GM12878 (cell line): ENCODE measurements at regions not wholly inside any gene's neighbourhood (a gene's known extent, or its start where the extent isn't known, plus 50 kb on each side); places are given as distances from the start of the nearest gene placed in this dataset.

Source experiments
- ATAC-seq: fragments of 200-7000 bp; cut with Tn5 transposase; 3 replicates; pipeline ENCODE4 v1.9.1; 2020; ENCODE audit warnings: mild to moderate bottlenecking, moderate library complexity
- BruUV-seq: library from RNA; stranded (reverse); fragments of 400-500 nt; replicated peaks from 2 replicates; lab custom pipeline; 2021; lab: Mats Ljungman, UMichigan
- CTCF ChIA-PET: fragments of 300-600 bp; sonication (Branson Sonifier 250); formaldehyde crosslinking; extraction: SDS; loops from one replicate; lab custom pipeline; 2021; ENCODE audit warnings: inconsistent platforms; lab: Yijun Ruan, JAX
- POLR2A ChIA-PET: fragments of 350-600 bp; formaldehyde crosslinking; extraction: SDS; loops from one replicate; lab custom pipeline; 2021; ENCODE audit warnings: inconsistent platforms; lab: Charles Lee
- RAD21 ChIA-PET: fragments of 300-600 bp; sonication (Branson Sonifier 250); formaldehyde crosslinking; loops from one replicate; lab custom pipeline; 2023; ENCODE audit warnings: antibody characterized with exemption; ENCODE audit not compliant: unreplicated experiment; lab: Charles Lee
- SMC1A ChIA-PET: fragments of 300-600 bp; sonication (Branson Sonifier 250); formaldehyde crosslinking; loops from one replicate; lab custom pipeline; 2023; ENCODE audit not compliant: unreplicated experiment, uncharacterized antibody; lab: Charles Lee
- DNase-seq: peaks from one replicate; pipeline ENCODE4 v3.0.0-alpha.2; 2011; ENCODE audit warnings: low read depth, low spot score
- FAIRE-seq: peaks from 3 replicates; lab custom pipeline; 2011; peaks lifted over from hg19 to GRCh38; lab: Jason Lieb, UNC
- H2AFZ ChIP-seq: 2 replicates; pipeline ENCODE4 v1.6.0; 2011; ENCODE audit warnings: low read depth, low read length, control low read depth; ENCODE audit not compliant: control insufficient read depth
- H3K27ac ChIP-seq: 2 replicates; pipeline ENCODE4 v1.5.1; 2011; ENCODE audit warnings: control low read depth; ENCODE audit not compliant: control insufficient read depth, insufficient read depth
- H3K27me3 ChIP-seq, 2 experiments: replicated peaks in 1 of 2; 2 replicates each; pipeline versions ENCODE4 v1.6.0 to v1.6.1; 2011; ENCODE audit warnings: low read length in 1 of 2; ENCODE audit not compliant: control insufficient read depth in 2 of 2, insufficient read depth in 2 of 2
- H3K36me3 ChIP-seq, 2 experiments: 2 replicates each; pipeline ENCODE4 v1.5.1; 2011; ENCODE audit warnings: low read length in 1 of 2; ENCODE audit not compliant: control insufficient read depth in 2 of 2, insufficient read depth in 2 of 2
- H3K4me1 ChIP-seq: 2 replicates; pipeline ENCODE4 v1.6.1; 2011; ENCODE audit warnings: mild to moderate bottlenecking, low read length, moderate library complexity, mixed read lengths; ENCODE audit not compliant: control insufficient read depth, insufficient read depth
- H3K4me2 ChIP-seq: 2 replicates; pipeline ENCODE4 v1.6.0; 2011; ENCODE audit warnings: control low read depth; ENCODE audit not compliant: control insufficient read depth, insufficient read depth
- H3K4me3 ChIP-seq: fragments of 200-600 bp; sonication (generic); 2 replicates; pipeline ENCODE4 v1.5.1; 2016
- H3K79me2 ChIP-seq: 2 replicates; pipeline ENCODE4 v1.6.0; 2011; ENCODE audit warnings: low read length; ENCODE audit not compliant: control insufficient read depth, insufficient read depth
- H3K9ac ChIP-seq: 2 replicates; pipeline ENCODE4 v1.8.0; 2011; ENCODE audit warnings: low read length, control low read depth, mixed read lengths; ENCODE audit not compliant: control insufficient read depth, insufficient read depth
- H3K9me3 ChIP-seq: replicated peaks from 3 replicates; pipeline ENCODE4 v1.5.1; 2011; ENCODE audit warnings: mild to moderate bottlenecking, low read length; ENCODE audit not compliant: control insufficient read depth, insufficient read depth
- H4K20me1 ChIP-seq: 2 replicates; pipeline ENCODE4 v1.6.0; 2011; ENCODE audit not compliant: control insufficient read depth, insufficient read depth
- CREM ChIP-seq: IDR thresholded peaks from 2 replicates; pipeline ENCODE4 v1.6.1; 2014; ENCODE audit warnings: antibody characterized with exemption, low read depth
- E2F4 ChIP-seq: IDR thresholded peaks from 2 replicates; pipeline ENCODE4 v1.6.1; 2012; ENCODE audit warnings: low read depth, low read length, improper control_type of control experiment
- EGR1 ChIP-seq, 2 experiments: IDR thresholded peaks; 1 replicate in 1 of 2; 2 replicates in 1 of 2; pipeline ENCODE4 v1.6.1; 2011 to 2012; ENCODE audit warnings: low read depth in 2 of 2, low read length in 2 of 2, borderline replicate concordance in 1 of 2, mild to moderate bottlenecking in 1 of 2, moderate library complexity in 1 of 2
- ESRRA ChIP-seq: IDR thresholded peaks from 2 replicates; pipeline ENCODE4 v1.6.1; 2012; ENCODE audit warnings: mild to moderate bottlenecking, low read length, improper control_type of control experiment
- LARP7 ChIP-seq: fragments of 450-650 bp; IDR thresholded peaks from 2 replicates; pipeline ENCODE4 v1.6.1; 2017; ENCODE audit warnings: mild to moderate bottlenecking
- MEF2A ChIP-seq: IDR thresholded peaks from 2 replicates; pipeline ENCODE4 v1.6.1; 2011; ENCODE audit warnings: low read depth, mild to moderate bottlenecking, low read length, moderate library complexity; ENCODE audit not compliant: insufficient read depth
- MYB ChIP-seq: fragments of 150-350 bp; IDR thresholded peaks from 2 replicates; pipeline ENCODE4 v1.6.1; 2014; ENCODE audit warnings: mild to moderate bottlenecking, low read depth, low read length, borderline replicate concordance
- NRF1 ChIP-seq: conservative IDR thresholded peaks from 2 replicates; pipeline ENCODE4 v1.6.1; 2011; ENCODE audit warnings: mild to moderate bottlenecking, low read depth, low read length, improper control_type of control experiment
- POU2F2 ChIP-seq: IDR thresholded peaks from 3 replicates; pipeline ENCODE4 v1.6.1; 2011; ENCODE audit warnings: low read depth, mild to moderate bottlenecking, low read length, borderline replicate concordance
- SIX5 ChIP-seq: IDR thresholded peaks from 2 replicates; pipeline ENCODE4 v1.6.1; 2011; ENCODE audit warnings: mild to moderate bottlenecking, low read depth, low read length, moderate library complexity; ENCODE audit not compliant: severe bottlenecking
- SMAD1 ChIP-seq: fragments of 450-650 bp; IDR thresholded peaks from 2 replicates; pipeline ENCODE4 v1.6.1; 2018; ENCODE audit warnings: mild to moderate bottlenecking, low read depth; ENCODE audit not compliant: partially characterized antibody
- SMC3 ChIP-seq: IDR thresholded peaks from 2 replicates; pipeline ENCODE4 v1.6.1; 2011; ENCODE audit warnings: low read length, improper control_type of control experiment, borderline replicate concordance
- TARDBP ChIP-seq: IDR thresholded peaks from 2 replicates; pipeline ENCODE4 v1.6.1; 2016; ENCODE audit warnings: borderline replicate concordance
- ZBTB40 ChIP-seq: fragments of 450-650 bp; IDR thresholded peaks from 2 replicates; pipeline ENCODE4 v1.6.1; 2016; ENCODE audit warnings: mild to moderate bottlenecking, moderate library complexity, borderline replicate concordance
- WGBS: methylation state at CpG from one replicate; pipeline ENCODE4 v1.1.6; 2016; ENCODE audit warnings: low lambda C conversion rate; ENCODE audit not compliant: insufficient replicate concordance, insufficient coverage; ENCODE audit errors: missing lambda C conversion rate; 5-methylcytosine and 5-hydroxymethylcytosine counted together
- in situ Hi-C: fragments of 300-500 bp; cut with MboI; formaldehyde crosslinking; loops from 9 replicates; pipeline ENCODE4 v1.14.3; 2018; ENCODE audit warnings: mixed read lengths
- intact Hi-C: fragments of 100-400 bp; cut with micrococcal nuclease; formaldehyde crosslinking; loops from one replicate; pipeline ENCODE4 v1.14.2; 2022; ENCODE audit not compliant: unreplicated experiment
- TF ChIP-seq, protein P1 (sequence below): IDR thresholded peaks from 2 replicates; pipeline ENCODE4 v1.6.1; 2012; ENCODE audit warnings: low read depth, low read length, improper control_type of control experiment

DNA sequence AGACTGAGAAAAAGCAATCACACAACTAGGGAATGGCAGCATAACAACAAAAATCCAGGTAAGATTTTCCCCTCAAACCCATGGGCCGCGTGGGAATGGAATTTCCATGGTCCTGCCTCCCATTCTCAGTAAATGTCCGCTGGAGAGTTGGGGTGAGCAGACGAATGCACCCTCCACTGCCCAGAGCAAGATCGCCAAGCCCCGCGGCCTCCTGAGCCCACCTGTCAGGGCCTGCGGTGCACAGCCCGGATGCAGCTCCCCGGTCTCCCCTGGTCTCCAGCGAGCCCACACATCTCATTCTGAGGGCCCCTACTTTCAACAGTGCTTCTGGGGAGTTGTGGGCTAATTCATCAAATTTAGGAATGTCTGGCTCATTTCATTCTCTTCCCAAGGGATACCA is 327.4 kb upstream of the HS6ST1 start:
- ChIA-PET RAD21 (no interaction called here), SMC1A (no interaction called here), POLR2A (no interaction called here), CTCF (no interaction called here)
- DNase-seq: no peak
- ATAC-seq: no peak
- no peaks in the 10 kb centered on the region for H4K20me1 ChIP-seq
- no peak overlapping the region for H3K27ac ChIP-seq
- no peaks in the 10 kb centered on the region for H3K4me1 ChIP-seq
- intact Hi-C loops: no loop called here
- BruUV-seq: no TSS peak
- H3K79me2 ChIP-seq: no peaks in the 10 kb centered on the region
- no peak overlapping the region for H3K4me3 ChIP-seq
- in situ Hi-C loops: no loop called here
- H3K9me3 ChIP-seq: no peaks in the 10 kb centered on the region
- H2AFZ ChIP-seq: no peak overlapping the region
- no peak for FAIRE-seq
- H3K9ac ChIP-seq: no peak overlapping the region
- no peaks in the 10 kb centered on the region for H3K36me3 ChIP-seq
- TF ChIP-seq POU2F2 (no peak), SMC3 (no peak), MYB (no peak), NRF1 (no peak), E2F4 (no peak), CREM (no peak), ZBTB40 (no peak), EGR1 (IDR thresholded peaks at IDR 0.05; ENCODE audit: borderline replicate concordance in 1 of 2, low read depth in 2 of 2, low read length in 2 of 2) (no peak), TARDBP (no peak), ESRRA (no peak), MEF2A (no peak), SMAD1 (no peak), LARP7 (no peak), SIX5 (no peak)
- TF ChIP-seq, protein P1, sequence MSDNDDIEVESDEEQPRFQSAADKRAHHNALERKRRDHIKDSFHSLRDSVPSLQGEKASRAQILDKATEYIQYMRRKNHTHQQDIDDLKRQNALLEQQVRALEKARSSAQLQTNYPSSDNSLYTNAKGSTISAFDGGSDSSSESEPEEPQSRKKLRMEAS: no peak
- H3K4me2 ChIP-seq: no peak overlapping the region
- peaks cover 0 to 1% of the 10 kb centered on the region in 2 experiments; a peak in 2 of 4 replicates for H3K27me3 ChIP-seq
- WGBS: 53% methylated on average over 11 of the region's 11 CpGs
